ENCODE measurements at regions not wholly inside any gene's neighbourhood (a gene's known extent, or its start where the extent isn't known, plus 50 kb on each side); places are given as distances from the start of the nearest gene placed in this dataset.
"Not testable (repeated sequence)": the region's sequence is repeated elsewhere in the genome, so short reads cannot be mapped to it uniquely, and the experiment has no call there.

DNA sequence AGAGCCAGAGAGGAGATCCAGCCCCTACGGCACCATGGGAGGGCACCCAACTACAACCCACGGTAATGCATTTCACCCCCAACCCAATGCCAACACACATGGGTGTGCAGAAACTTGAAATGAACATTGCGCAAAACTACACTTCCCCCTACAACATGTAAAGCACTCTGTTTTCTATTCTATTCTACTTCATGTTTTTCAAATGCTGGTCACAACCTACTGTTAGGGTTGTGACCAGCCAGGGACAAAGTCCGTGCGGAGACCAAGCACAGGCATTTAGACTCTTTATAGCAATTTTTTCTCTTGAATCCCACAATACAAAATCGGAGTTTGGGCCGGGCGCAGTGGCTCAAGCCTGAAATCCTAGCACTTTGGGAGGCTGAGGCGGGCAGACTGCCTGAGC, 90.6 kb downstream of the MRPL14 start:
- no peak for DNase-seq

DNA sequence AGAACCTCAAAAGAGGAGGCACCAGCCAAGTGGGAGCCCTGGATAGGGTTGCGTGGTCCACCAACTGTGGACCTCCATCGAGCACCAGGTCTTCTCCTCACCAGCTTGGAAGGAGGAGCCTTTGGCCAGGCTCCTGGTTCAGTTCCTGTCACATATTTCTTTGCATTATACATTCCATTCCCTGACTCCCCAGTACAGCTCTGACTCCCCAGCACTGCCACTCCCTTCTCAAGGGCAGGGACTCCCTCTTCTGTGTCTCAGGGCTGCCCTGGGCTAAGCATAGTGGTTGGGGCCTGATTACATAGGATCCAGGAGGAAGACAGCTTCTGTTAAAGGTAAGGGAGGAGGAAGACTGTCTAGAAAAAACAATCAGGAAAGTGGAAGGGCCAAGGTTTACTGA, 91.1 kb downstream of the MRPL14 start:
- no peak for DNase-seq

DNA sequence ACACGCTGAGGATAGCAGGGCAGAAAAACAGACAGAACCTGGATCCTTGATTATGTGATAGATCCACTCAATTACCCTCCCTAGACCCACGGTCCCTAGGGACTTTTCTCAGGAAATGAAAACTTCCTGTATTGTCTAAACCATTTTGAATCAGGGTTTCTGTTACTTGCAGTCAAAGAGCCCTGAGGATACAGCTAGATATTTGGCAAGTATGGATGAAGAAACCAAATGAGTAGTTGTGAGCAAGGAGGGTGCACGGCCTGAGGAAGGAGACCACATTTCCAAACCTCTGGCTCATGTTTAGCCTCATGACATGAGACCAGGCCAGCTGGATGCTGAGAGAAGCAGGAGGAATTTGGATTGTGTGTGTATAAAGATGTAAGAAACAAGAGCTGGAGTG, 91.6 kb downstream of the MRPL14 start:
- no peak for DNase-seq

DNA sequence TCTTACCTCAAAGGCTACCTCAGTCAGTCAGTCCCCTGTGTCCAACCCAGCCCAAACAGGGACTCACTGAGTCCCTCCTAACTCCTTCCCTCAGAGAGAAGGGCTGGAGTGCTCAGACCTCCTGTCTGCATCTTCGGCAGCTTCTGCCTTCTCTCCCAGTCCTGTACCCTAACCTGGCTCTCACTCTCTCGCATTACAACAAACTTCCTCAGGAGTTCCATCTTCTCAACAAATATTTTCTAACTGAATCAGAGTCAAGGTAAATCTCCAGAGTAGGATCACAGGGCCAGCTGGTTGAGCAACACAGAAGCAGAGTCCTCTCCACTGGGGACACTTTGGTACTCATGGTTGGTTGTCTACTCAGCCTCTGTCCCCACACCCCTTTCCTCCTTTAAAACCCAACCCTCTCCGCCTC, 92.3 kb downstream of the MRPL14 start:
- no peak for DNase-seq

DNA sequence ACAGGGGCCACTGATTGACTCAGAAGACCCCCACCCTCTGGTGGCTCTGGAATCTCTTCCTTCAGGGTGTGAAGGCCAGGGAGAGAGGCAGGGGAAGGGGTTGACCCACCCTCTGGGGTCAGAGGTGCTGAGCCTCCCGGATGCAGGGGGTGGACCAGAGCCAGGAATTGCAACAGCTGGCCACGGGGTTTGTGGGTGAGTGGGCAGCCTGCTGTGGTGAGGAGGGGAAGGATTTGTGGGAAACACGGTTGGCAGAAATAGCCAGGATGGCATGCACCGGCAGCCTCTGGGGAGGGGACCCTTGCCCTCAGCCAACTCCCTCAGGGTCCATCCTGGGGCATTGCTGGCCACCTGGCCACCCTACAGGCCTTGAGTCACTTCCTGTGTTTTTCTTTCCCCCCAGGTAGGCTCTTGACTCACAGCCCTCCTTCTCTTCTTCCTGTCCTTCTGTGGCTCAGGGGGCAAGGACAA, 92.8 kb downstream of the MRPL14 start:
- DNase-seq, result no peak

DNA sequence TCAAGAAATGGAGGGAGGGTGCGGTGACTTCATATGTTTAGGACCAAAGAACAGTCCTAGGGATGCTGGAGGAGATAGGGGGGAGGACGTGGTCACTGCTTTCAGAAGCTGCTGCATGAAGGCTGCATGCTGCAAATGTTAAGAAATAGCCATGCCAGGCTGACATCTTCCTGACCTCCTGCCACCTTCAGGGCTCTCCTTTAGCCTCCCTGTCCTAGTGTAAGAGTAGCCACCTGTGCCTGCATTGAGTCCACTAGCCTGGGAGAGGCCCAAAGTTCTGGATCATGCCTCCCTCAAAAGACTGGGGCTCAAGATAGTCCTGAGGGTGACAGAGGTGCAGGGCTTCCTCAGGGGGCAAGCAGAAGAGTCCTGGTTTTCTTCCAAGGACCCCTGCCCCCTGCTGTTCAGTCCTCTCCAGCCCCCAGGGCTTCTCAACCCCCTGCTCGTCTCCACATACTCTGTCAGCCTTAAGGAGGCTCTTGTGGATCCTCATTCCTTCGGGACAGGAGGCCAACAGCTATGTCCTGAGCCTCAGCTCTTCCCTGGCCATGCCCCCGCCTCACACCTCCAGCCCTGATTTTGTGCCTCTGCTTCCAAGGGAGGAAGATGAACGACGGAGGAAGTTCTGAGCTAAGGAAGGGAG, 96.3 kb downstream of the MRPL14 start:
- no peak for DNase-seq

DNA sequence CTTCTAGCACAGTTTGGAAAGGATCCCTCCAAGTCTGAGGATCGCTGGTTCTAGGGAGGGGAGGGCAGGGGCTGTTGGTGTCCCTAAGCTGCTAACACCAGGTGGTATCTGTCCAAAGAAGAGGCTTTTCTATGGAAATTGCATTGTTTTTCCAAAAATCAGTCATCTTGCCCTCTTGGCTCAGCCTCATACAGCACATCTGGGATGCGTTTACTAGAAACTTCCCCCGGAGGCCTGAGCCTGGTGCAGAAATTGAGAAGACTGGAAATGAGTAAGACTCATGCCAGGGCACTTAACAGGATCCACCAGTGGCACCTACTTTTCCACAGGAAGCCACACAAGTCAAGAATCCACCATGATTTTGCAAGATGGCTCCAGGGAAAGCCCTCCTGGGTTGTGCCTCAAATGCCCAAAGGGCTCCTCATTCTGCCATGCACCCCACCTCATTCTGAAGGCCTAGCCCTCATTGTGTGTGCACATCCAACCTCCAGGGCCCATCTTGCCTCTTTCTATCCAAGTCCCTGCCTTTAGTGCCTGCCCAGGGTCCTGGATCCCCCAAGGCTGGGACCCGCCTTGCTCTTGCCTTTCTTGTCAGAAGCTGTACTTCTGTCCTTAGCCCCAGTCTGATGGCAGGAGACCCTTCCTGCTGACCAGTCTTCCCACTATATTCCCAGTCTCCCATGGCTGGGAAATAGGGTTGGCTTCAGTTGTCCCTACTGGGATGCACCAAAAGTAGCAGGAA, 97.6 kb downstream of the MRPL14 start:
- DNase-seq, result no peak

DNA sequence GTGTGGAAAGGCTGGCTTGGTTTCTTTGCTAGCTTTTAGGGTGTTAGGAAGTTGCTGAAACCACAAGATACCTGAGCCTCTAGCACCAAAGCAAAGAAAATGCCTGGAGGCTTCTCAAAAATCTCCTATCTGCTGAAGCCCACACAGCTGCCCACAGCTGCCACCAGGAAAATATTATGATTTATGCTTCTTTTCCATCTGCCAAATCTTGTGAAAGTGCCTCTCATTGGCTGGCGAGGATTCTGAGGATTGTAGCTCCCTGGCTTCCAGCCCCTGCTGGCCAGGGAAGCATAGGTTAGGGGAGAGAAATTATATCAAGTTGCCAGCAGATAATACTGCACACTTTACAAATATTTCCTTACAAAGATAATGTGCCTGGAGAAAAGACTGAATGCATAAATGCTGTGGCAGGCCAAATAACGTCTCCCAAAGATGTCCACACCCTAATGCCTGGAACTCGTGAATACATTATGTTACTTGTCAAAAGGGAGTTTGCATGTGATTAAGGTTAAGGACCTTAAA, 98.4 kb downstream of the MRPL14 start:
- DNase-seq, result no peak

DNA sequence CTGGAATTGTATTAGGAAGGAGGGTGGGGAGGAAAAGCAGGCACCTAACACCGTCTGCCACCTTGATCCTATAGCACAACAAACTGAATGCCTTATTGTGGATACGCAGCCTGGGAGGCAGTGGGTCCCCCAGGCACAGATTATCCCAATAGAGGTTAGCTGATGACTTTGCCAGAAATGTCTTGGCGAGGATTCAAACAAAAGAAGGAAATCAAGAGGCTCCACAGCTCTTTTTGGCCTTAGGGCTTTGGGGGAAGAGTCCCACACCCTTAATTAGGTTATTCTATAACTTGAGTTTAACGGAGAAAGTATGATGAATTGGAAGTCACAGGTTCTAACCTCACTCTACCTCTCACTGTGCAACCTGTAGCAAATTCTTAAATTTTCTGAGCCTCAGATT, 102.0 kb downstream of the MRPL14 start:
- DNase-seq, result no peak

DNA sequence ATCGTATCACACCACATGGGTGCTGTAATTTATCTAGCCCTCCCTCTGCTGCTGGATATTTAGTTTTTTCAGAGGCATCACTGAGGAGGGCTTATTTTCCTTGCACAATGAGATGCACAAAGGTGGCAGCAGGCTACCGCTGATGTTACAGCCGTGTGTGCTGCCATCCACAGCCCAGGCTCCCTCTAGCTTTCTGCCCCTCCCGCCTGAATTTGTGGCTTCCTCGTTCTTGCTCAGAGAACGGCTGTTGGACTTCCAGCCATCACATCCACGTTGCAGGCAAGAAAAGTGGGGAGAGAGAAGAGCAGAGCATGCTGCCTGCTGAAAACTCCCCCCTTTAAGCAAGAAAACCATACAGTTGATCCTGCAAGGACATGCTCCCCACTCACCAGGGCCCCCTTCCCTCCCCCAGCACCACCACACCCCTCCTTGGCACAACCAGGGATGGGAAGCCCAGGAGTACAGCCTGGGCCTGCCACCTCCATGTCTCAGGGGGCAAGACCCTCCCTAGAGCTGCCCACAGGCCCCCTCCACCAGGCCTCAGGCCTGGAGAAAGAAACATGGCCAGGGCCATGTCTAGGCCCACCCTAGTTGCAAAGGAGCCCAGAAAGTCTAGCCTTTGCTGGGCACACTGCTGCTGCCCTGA, 102.6 kb downstream of the MRPL14 start:
- DNase-seq, result no peak

DNA sequence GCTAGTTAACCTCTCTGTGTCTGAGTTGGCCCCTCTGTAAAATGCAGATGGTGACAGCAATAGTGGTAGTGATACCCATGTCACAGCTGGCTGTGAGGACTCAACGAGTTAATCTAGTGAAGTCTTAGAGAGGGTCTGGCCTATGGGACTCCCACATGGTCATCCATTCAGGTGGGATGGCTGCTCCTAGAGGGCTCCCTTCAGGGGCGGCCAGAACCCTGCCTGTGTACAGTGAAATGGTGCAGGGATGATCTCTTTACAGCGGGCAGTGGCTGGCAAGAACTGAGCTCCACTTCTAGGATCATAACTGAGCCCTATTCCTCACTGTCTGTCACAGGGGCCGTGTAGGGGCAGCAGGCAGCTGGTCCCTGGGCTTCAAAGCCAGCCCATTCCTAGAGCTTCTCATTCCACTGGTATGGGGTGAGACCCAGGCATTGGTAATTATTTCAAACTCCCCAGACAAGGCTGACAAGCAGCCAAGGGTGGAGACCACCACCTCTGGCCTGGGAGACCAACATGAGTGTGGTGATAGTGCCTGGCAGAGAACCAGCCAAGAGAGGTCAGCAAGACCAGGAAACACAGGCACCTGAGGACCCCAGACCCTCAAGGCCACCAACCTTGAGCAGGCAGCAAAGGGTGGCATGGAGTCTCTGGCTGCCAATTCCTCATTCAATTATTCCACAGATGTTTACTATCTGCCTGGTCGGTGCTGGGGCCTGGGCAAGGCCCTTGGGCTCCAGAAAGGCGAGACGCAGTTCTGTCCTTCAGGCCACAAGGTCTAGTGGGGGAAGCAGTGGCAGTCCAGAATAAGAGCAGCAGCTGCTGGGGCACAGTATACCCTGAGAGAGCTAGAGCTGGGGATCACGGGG, 103.4 kb downstream of the MRPL14 start:
- no peak for DNase-seq

DNA sequence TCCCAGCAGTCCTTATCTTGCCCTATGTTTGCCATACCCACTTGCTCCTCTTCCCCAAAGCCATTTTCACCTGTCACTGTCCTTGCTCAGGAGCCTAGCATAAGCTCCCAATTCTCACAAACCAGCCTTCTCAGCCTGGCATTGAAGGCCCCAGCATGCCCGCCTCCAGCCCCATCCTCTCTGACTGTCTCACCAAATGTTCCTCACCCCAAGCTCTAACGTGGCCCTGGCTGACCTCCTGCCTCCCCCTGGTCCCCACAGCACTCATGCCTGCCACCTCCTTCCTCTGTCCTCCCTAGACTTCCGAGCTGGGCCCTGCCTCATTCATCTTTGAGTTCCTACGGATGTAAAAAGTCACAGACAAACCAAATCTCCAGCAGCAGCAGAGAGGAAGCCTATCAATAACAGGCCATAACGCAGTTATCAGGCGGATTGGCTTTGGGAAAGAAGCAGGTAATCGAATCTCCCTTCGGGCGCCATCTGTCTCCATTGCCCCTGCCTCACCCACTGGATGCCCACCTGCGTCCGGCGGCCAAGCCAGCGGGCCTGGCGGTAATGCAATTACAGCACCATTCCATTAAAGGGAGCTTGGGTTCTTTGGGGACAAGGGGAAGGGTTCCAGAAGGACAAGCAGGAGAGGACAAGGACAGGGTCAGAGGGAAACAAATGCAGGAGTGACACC, 104.4 kb downstream of the MRPL14 start:
- no peak for DNase-seq

DNA sequence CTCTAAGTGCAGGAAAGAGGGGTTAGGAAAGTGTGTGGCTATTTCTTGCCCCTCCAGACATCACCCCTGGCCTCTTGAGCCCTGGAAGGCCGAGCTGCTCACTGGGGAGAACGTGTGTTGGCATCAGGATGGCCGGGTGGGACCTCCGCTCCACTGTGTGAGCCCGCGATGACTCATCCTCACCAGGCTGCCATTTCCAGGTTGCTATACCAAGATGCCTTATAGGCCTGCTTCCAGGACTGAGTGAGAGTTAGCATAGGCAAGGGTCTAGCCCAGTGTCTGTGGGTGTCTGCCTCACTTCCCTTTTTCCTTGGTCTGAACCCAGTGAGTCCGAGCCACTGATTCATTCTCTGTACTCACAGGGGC, 105.0 kb downstream of the MRPL14 start:
- DNase-seq, result no peak

DNA sequence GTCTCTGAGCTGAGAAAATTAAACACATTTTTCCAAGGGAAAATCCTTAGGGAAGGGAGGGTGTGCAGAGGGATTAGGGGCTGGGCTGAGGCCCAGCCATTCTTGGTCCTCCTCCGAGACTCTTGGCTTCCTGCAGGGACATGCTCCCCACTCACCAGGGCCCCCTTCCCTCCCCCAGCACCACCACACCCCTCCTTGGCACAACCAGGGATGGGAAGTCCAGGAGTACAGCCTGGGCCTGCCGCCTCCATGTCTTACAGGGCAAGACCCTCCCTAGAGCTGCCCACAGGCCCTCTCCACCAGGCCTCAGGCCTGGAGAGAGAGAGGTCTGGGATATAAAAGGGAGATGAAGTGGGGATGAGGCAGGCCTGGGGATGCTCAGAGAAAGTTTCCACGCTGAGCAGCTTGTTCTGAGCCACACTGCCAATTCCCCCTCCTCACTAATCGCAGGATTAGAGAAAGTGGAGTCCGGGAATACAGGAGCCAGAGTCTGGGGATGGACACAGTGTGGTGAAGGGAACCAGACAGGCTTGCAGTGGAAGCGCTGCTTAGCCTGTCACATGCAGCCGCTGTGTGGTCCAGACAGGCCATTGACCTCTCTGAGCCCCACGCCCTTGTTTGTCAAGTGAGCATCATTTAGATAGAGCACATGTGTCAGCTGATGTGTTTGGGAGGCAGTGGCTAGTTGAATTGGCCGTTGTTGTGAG, 105.5 kb downstream of the MRPL14 start:
- DNase-seq, result no peak

DNA sequence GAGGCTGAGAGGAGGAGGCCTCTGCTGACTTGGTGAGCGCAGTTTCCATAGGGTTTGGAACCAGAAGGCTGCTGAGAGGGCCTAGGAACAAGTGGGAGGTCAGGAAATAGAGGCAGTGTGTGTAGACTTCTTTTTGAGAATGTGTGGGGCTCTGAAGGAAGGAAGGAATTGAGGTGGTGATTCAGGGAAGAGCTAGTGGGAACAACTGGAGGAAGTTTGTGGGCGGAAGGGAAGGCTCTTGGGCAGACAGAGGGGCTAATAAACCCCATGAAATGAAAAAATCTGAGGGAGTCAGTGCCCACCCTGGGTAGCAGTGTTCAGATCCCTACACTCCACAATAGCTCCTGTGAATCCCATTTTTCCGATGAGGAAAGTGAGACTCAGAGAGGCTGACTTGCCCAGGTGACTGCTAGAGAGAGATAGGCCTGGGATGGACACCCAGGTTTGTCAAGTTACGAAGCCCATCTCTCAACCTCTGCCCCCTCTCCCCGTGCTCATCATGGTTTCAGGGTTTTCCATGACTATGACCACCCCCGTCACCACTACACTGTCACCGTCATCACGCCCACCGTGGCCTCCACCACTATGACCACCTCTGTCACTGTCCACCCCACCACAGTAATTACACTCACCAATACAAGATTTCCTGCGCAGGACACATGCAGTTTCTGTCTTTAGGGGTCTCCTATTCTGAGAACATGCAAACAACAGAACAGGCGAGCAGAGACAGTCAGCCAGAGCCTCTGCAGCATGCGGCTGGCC, 106.4 kb downstream of the MRPL14 start:
- DNase-seq, result no peak

DNA sequence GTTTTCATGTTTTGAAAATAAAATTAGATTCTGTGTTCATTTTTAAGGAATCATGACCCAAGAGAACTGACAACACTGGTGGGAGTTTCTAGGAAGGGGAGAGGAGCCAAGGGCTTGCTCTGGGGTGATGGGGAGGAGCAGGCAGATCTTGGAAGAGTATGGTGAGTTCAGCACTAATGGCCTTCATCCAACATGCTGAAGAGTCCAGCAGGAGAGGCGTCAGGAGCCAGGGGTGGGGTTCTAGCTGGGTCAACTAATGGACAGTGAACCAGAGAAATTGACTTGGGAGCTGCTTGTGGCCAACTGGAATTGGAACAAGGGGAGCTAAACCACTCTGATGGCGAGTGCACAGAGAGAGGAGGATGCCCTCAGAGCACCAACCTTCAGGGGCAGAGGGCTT, 107.1 kb downstream of the MRPL14 start:
- DNase-seq, result no peak

DNA sequence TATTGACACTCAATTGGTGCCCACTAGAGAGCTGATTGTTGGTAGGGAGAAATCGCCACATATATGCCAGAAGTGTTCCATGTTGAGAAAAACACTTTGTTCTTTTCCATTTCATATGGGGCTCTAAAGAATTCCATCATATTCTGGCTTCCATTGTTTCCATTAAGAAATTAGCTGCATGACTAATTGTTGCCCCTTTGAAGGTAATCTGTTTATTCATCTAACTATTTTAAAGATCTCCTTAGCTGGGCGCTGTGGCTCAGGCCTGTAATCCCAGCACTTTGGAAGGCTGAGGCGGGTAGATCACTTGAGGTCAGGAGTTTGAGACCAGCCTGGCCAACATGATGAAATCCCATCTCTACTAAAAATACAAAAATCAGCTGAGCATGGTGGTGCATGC, 109.9 kb downstream of the MRPL14 start:
- not testable (repeated sequence) for DNase-seq

DNA sequence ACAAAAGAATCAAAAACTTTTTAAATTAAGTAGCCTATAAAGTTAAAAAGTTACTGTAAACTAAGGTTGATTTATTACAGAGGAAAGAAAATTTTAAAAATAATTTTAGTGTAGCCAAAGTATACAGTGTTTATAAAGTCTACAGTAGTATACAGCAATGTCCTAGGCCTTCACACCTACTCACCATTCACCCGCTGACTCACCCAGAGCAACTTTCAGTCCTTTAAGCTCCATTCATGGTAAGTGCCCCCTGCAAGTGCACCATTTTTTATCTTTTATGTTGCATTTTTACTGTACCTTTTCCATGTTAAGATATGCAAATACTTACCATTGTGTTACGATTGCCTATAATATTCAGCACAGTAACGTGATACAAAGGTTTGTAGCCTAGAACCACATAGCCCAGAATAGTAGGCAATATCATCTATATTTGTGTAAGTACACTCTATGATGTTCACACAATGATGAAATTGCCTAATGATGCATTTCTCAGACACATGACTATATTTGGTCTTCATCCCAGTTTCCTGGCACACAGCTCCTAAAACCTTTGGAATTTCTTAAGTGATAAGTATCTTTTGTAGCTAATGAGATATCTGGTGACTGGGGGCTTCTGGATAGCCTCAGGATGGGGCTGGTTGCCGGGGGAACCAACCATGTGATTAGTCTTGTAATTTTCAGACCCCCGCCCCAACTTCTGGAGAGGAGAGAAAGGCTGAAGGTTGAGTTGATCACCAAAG, 111.0 kb downstream of the MRPL14 start:
- DNase-seq, result no peak

DNA sequence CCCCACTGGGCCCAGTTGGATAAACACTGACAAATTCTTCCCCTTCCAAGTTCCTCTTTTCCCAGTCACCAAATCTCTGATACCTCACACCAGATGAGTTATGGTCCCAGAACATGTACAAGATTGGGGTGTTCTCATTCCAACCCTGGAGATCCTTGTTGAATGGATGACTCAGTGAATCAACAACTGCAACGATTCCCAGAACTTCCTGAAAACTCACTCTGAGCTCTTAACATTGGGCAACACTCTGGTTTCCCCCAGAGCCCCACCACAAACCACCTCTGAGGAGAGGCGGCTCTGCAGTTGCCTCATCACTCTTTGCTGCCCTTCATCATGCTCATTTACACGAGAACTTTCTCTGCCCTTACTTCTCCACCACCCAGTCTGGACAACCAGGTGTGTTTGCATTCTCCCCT, 115.2 kb downstream of the MRPL14 start:
- DNase-seq, result no peak

DNA sequence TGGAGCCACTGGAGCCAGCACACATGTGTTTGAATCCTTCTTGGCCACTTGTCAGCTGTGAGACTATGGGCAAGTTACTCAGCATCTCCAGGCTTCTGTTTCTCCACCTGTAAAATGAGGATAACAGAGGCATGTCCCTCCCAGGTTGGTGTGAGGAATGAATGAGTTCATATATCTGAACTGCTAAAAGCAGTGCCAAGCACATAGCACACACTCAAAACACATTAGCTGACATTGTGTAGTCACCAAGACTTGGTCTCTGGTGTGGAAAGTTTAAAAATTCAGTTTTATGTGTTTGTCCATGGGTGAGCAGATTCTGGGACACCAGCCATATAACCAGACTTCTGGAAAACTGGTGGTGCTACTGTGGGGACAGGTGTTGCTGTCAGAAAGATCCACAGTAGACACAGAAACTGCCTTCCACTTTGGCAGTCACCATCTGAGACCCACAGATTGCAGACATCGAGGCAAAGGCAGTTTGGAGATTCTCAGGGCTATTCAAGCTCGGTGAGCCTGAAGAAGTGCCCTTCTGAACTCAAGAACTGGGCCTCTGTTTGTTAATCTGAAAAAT, 115.8 kb downstream of the MRPL14 start:
- no peak for DNase-seq
